ENCODE measurements at regions not wholly inside any gene's neighbourhood (a gene's known extent, or its start where the extent isn't known, plus 50 kb on each side); places are given as distances from the start of the nearest gene placed in this dataset.

DNA sequence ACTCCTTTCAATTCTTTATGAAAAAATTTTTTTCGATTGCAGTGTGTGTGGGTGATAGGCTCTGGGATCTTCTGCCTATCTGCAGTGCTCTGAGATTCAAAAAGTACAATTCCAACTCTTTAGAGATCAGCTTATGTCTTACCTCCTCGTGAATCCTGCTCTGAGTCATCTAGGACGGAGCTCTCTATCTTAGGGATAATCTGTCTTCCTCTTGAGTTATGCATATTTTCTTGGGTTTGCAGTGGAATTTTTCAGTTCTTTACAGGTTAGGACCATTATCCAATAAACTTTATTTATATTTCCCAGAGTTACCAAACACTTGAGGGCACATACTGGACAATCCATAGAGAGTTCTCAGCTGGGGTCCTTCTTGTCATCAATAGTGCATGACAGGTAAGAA, 428.6 kb downstream of the ACTR3B start:
- Mint-ChIP-seq H3K4me1 (no peaks in the 10 kb centered on the region), H3K27me3 (ENCODE audit: insufficient read depth, low read depth) (no peaks in the 10 kb centered on the region), H3K9me3 (peaks cover 4% of the 10 kb centered on the region), H3K27ac (no peak overlapping the region), H3K4me3 (no peak overlapping the region), H3K36me3 (no peaks in the 10 kb centered on the region)
- no peaks in the 10 kb centered on the region for H3K36me3 ChIP-seq
- H3K9me3 ChIP-seq (ENCODE audit: low read depth), result no peaks in the 10 kb centered on the region
- H3K9ac ChIP-seq, result no peak overlapping the region
- H3K4me3 ChIP-seq, result no peak overlapping the region
- no peaks in the 10 kb centered on the region for H3K79me2 ChIP-seq (ENCODE audit: low read depth)
- no peaks in the 10 kb centered on the region for H3K4me1 ChIP-seq
- no peak overlapping the region for H2AFZ ChIP-seq (replicated peaks)
- H4K20me1 ChIP-seq (ENCODE audit: low read depth), result no peaks in the 10 kb centered on the region
- no peak for DNase-seq (ENCODE audit: low spot score)
- TF ChIP-seq EZH2phosphoT487 (IDR thresholded peaks at IDR 0.05), result no peak
- no peak for TF ChIP-seq EZH2 (IDR thresholded peaks at IDR 0.05)
- TF ChIP-seq, protein P1, sequence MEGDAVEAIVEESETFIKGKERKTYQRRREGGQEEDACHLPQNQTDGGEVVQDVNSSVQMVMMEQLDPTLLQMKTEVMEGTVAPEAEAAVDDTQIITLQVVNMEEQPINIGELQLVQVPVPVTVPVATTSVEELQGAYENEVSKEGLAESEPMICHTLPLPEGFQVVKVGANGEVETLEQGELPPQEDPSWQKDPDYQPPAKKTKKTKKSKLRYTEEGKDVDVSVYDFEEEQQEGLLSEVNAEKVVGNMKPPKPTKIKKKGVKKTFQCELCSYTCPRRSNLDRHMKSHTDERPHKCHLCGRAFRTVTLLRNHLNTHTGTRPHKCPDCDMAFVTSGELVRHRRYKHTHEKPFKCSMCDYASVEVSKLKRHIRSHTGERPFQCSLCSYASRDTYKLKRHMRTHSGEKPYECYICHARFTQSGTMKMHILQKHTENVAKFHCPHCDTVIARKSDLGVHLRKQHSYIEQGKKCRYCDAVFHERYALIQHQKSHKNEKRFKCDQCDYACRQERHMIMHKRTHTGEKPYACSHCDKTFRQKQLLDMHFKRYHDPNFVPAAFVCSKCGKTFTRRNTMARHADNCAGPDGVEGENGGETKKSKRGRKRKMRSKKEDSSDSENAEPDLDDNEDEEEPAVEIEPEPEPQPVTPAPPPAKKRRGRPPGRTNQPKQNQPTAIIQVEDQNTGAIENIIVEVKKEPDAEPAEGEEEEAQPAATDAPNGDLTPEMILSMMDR (IDR thresholded peaks at IDR 0.05), result no peak
- no peaks in the 10 kb centered on the region for H3F3A ChIP-seq (ENCODE audit: low read depth)
- H3K27me3 ChIP-seq, result no peaks in the 10 kb centered on the region
- no peak overlapping the region for H3K27ac ChIP-seq
- no peak overlapping the region for H3K4me2 ChIP-seq

DNA sequence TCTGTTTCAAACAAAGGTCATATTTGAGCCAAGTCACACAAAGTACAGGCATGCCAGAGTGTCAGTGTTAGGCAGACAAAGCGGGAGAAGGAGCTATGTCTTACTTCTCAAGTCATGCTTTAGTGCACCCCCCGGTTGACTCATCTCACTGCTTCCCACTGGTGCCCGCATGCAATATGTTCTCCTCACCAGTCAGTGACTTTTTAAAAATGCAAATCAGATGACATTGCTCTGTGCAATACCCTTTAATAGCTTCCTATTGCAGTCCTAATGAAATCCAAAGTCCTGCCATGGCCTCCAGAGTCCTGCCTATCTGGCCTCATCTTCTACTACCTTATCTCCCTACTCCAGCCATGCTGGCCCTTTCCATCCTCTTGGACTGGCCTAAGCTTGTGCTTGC, 429.1 kb downstream of the ACTR3B start:
- no peaks in the 10 kb centered on the region for H3K27me3 ChIP-seq
- H3K27ac ChIP-seq, result no peak overlapping the region
- H3K9me3 ChIP-seq (ENCODE audit: low read depth), result no peaks in the 10 kb centered on the region
- TF ChIP-seq EZH2 (IDR thresholded peaks at IDR 0.05) (no peak), EZH2phosphoT487 (IDR thresholded peaks at IDR 0.05) (no peak)
- TF ChIP-seq, protein P1 (IDR thresholded peaks at IDR 0.05), result no peak
- no peak overlapping the region for H3K4me3 ChIP-seq
- H3K27me3 Mint-ChIP-seq (ENCODE audit: insufficient read depth, low read depth), result no peaks in the 10 kb centered on the region
- no peak overlapping the region for H3K9ac ChIP-seq
- no peaks in the 10 kb centered on the region for H3F3A ChIP-seq (ENCODE audit: low read depth)
- no peaks in the 10 kb centered on the region for H3K36me3 Mint-ChIP-seq
- H3K9me3 Mint-ChIP-seq, result peaks cover 4% of the 10 kb centered on the region
- no peaks in the 10 kb centered on the region for H4K20me1 ChIP-seq (ENCODE audit: low read depth)
- H3K4me3 Mint-ChIP-seq, result no peak overlapping the region
- H3K27ac Mint-ChIP-seq, result no peak overlapping the region
- no peaks in the 10 kb centered on the region for H3K4me1 Mint-ChIP-seq
- H3K36me3 ChIP-seq, result no peaks in the 10 kb centered on the region
- H3K4me1 ChIP-seq, result no peaks in the 10 kb centered on the region
- H2AFZ ChIP-seq (replicated peaks), result no peak overlapping the region
- H3K79me2 ChIP-seq (ENCODE audit: low read depth), result no peaks in the 10 kb centered on the region
- no peak for DNase-seq (ENCODE audit: low spot score)
- H3K4me2 ChIP-seq, result no peak overlapping the region

DNA sequence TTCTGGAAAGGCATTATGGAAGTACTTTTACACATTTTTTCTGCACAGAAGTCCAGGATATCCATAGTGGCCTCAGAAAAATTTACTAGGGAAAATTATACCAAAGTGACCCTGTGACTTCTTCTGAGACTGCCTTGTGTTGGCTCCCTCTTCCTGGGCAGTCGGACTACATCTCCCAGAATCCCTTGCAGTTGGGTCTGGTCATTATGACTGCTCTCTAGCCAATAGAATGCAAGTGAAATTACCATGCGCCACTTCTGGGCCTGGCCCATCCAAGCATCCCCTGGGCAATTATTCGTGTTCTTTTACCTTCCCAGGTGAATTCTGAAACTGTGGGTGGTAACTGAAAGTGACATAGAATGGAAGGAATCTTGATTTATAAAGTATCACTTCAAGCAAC, 430.9 kb downstream of the ACTR3B start:
- Histone ChIP-seq H2AFZ (replicated peaks) (peak overlapping the region; percentile 68), H3K27ac (no peak overlapping the region), H3K4me3 (no peak overlapping the region), H3K27me3 (no peaks in the 10 kb centered on the region), H4K20me1 (ENCODE audit: low read depth) (no peaks in the 10 kb centered on the region), H3K79me2 (ENCODE audit: low read depth) (no peaks in the 10 kb centered on the region), H3K4me2 (no peak overlapping the region), H3F3A (ENCODE audit: low read depth) (no peaks in the 10 kb centered on the region), H3K36me3 (no peaks in the 10 kb centered on the region), H3K9me3 (ENCODE audit: low read depth) (no peaks in the 10 kb centered on the region), H3K9ac (no peak overlapping the region), H3K4me1 (no peaks in the 10 kb centered on the region)
- DNase-seq (ENCODE audit: low spot score), result peak; percentile 51
- Mint-ChIP-seq H3K4me3 (no peak overlapping the region), H3K27ac (no peak overlapping the region), H3K9me3 (peaks cover 4% of the 10 kb centered on the region), H3K36me3 (no peaks in the 10 kb centered on the region), H3K27me3 (ENCODE audit: insufficient read depth, low read depth) (no peaks in the 10 kb centered on the region), H3K4me1 (no peaks in the 10 kb centered on the region)
- TF ChIP-seq EZH2 (IDR thresholded peaks at IDR 0.05), result no peak
- no peak for TF ChIP-seq EZH2phosphoT487 (IDR thresholded peaks at IDR 0.05)
- TF ChIP-seq, protein P1 (IDR thresholded peaks at IDR 0.05), result no peak

All from neural progenitor cell (in vitro differentiated cells).